Transverse colon (tissue), 4 donors: ENCODE measurements at regions not wholly inside any gene's neighbourhood (a gene's known extent, or its start where the extent isn't known, plus 50 kb on each side); places are given as distances from the start of the nearest gene placed in this dataset.

ENCODE experiments used
- EP300 ChIP-seq: sonication (generic); formaldehyde crosslinking; IDR thresholded peaks from one replicate; pipeline ENCODE4 v1.6.1; 2017; ENCODE audit warnings: antibody characterized with exemption, low read depth
- POLR2A ChIP-seq: fragments of 450-650 bp; IDR thresholded peaks from one replicate; pipeline ENCODE4 v1.6.1; 2016; ENCODE audit warnings: antibody characterized with exemption, mild to moderate bottlenecking, moderate library complexity
- POLR2AphosphoS5 ChIP-seq, 3 donors: sonication (generic); formaldehyde crosslinking; IDR thresholded peaks; one replicate each; pipeline ENCODE4 v1.6.1; 2016; ENCODE audit warnings: antibody characterized with exemption in 3 of 3
- TF ChIP-seq, protein P1 (sequence below), 5 experiments: fragments of 200-600 bp in 3 of 5; fragments of 450-650 bp in 2 of 5; sonication (generic) in 3 of 5; IDR thresholded peaks; 1 replicate in 2 of 5; 2 replicates in 3 of 5; pipeline ENCODE4 v1.5.1; 2016 to 2017; ENCODE audit warnings: antibody characterized with exemption in 5 of 5, inconsistent platforms in 3 of 5, mild to moderate bottlenecking in 2 of 5, moderate library complexity in 1 of 5

DNA sequence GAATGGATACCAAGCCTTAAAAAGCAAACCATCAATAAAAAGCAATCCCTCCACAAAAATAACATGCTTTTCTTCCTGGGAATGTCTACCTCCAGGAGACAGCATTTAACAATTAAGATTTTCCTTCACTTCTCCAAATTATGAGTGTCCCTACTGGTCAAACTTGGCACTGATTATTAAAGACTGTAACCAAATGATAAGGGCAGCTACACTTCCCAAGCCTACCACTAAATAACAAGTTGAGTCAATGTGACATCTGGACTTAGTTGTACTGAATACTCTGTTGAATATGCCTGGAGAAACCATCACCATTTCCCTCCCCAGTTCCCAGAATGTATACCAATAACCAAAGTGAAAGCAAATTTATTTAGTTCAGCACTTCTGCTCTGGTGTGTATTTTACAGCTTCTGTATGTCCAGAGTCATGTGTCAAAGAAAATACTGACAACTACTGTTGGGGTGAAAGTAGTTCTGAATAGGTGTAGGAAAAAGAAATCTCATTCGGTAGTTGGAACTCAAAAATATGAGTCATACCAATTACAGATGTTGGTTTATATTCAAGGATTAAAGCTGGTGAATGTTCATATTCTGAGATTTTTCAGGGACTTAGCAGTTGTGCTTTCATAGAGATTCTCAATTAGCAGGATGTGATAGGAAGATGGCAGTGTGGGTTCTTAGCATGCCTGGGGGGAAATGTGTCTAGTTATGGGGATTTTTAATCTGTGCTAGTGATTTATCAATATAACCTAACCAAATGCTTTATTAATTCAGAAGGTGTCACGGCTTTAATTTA lies 1291.6 kb upstream of the GYPC start:
- TF ChIP-seq, protein P1, sequence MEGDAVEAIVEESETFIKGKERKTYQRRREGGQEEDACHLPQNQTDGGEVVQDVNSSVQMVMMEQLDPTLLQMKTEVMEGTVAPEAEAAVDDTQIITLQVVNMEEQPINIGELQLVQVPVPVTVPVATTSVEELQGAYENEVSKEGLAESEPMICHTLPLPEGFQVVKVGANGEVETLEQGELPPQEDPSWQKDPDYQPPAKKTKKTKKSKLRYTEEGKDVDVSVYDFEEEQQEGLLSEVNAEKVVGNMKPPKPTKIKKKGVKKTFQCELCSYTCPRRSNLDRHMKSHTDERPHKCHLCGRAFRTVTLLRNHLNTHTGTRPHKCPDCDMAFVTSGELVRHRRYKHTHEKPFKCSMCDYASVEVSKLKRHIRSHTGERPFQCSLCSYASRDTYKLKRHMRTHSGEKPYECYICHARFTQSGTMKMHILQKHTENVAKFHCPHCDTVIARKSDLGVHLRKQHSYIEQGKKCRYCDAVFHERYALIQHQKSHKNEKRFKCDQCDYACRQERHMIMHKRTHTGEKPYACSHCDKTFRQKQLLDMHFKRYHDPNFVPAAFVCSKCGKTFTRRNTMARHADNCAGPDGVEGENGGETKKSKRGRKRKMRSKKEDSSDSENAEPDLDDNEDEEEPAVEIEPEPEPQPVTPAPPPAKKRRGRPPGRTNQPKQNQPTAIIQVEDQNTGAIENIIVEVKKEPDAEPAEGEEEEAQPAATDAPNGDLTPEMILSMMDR (IDR thresholded peaks at IDR 0.05), result no peak
- TF ChIP-seq POLR2A (no peak), POLR2AphosphoS5 (IDR thresholded peaks at IDR 0.05) (no peak), EP300 (no peak)
